ENCODE measurements at regions not wholly inside any gene's neighbourhood (a gene's known extent, or its start where the extent isn't known, plus 50 kb on each side); places are given as distances from the start of the nearest gene placed in this dataset.

GRCh38 chr10:62887642-62888041 lies 71.5 kb upstream of the EGR2 start:
- ATAC-seq (no peak), DNase-seq (ENCODE audit: low read depth, low spot score) (no peak)
- in situ Hi-C loops (cut with HindIII; ENCODE audit: low pct_unique_long_range_greater_than_20kb, low sequenced_read_pairs) (no loop called here), intact Hi-C loops (cut with micrococcal nuclease; ENCODE audit: unreplicated experiment) (no loop called here)
- CTCF ChIA-PET = no interaction called here
- no peaks in the 10 kb centered on the region for H3K36me3 ChIP-seq (ENCODE audit: control insufficient read depth, insufficient read depth, low read length)
- H3K4me1 ChIP-seq (ENCODE audit: control insufficient read depth, insufficient read depth, low read length) = no peaks in the 10 kb centered on the region
- H3K9me3 ChIP-seq (ENCODE audit: control insufficient read depth, insufficient read depth, low read depth, low read length) = no peaks in the 10 kb centered on the region
- H3K27ac ChIP-seq (ENCODE audit: low read length) = no peak overlapping the region
- no TSS peak for BruUV-seq (replicated peaks)
- H3K27me3 ChIP-seq (ENCODE audit: control insufficient read depth, insufficient read depth, low read length) = peaks cover 27% of the 10 kb centered on the region
- no peak overlapping the region for H3K4me3 ChIP-seq (ENCODE audit: low read depth in 2 of 2, low read length in 2 of 2)
- POLR2A ChIA-PET = no interaction called here
- TF ChIP-seq POLR2AphosphoS5 (IDR thresholded peaks at IDR 0.05; ENCODE audit: low read depth, low read length) = no peak
- no peak for TF ChIP-seq TCF7L2 (IDR thresholded peaks at IDR 0.05; ENCODE audit: low read depth, low read length)
- no peak for TF ChIP-seq CTCF (IDR thresholded peaks at IDR 0.05)
- no peak for TF ChIP-seq SIN3A (IDR thresholded peaks at IDR 0.05; ENCODE audit: borderline replicate concordance, insufficient read depth, low read depth, low read length)
- TF ChIP-seq, protein P1, sequence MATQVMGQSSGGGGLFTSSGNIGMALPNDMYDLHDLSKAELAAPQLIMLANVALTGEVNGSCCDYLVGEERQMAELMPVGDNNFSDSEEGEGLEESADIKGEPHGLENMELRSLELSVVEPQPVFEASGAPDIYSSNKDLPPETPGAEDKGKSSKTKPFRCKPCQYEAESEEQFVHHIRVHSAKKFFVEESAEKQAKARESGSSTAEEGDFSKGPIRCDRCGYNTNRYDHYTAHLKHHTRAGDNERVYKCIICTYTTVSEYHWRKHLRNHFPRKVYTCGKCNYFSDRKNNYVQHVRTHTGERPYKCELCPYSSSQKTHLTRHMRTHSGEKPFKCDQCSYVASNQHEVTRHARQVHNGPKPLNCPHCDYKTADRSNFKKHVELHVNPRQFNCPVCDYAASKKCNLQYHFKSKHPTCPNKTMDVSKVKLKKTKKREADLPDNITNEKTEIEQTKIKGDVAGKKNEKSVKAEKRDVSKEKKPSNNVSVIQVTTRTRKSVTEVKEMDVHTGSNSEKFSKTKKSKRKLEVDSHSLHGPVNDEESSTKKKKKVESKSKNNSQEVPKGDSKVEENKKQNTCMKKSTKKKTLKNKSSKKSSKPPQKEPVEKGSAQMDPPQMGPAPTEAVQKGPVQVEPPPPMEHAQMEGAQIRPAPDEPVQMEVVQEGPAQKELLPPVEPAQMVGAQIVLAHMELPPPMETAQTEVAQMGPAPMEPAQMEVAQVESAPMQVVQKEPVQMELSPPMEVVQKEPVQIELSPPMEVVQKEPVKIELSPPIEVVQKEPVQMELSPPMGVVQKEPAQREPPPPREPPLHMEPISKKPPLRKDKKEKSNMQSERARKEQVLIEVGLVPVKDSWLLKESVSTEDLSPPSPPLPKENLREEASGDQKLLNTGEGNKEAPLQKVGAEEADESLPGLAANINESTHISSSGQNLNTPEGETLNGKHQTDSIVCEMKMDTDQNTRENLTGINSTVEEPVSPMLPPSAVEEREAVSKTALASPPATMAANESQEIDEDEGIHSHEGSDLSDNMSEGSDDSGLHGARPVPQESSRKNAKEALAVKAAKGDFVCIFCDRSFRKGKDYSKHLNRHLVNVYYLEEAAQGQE (IDR thresholded peaks at IDR 0.05; ENCODE audit: insufficient read depth in 1 of 2, low read depth in 2 of 2, low read length in 1 of 2) = no peak

DNA sequence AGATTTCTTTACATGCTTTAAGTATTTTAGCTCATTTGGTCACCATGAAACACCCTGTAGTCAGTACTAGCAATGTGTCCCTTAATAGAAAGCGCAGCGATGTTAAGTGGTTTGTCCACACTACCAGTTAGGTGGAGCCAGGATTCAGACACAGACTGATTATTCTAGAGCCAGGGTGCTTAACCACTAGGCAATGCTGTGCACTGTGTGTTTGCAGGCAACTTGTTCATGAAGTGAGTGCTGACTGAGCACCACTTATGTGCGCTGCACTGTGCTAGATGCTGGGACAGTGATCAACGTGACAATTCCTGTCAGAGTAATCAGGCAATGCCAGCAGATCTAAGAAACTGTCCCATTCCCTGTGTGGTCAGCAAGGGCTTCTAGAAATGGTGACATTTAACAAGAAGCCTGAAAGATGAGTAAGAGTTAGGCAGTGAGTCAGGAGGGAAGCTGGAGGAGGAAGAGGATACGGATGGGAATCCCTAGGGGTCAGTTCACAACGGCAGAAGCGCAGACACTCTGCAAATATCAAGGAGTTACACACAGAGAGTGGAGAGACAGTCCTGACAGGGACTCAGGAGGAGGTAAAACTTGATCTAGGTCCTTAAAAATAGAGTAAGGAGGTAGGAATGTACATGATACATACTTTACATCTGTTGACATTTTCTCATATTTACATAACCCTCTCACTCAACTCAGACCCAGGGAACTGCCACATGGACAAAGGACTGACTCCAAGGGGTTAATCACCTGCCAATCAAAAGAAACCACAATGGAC lies 69.7 kb upstream of the EGR2 start:
- H3K9me3 ChIP-seq (ENCODE audit: control insufficient read depth, insufficient read depth, low read depth, low read length) = no peaks in the 10 kb centered on the region
- in situ Hi-C loops (cut with HindIII; ENCODE audit: low pct_unique_long_range_greater_than_20kb, low sequenced_read_pairs) (no loop called here), intact Hi-C loops (cut with micrococcal nuclease; ENCODE audit: unreplicated experiment) (no loop called here)
- peaks cover 19% of the 10 kb centered on the region for H3K27me3 ChIP-seq (ENCODE audit: control insufficient read depth, insufficient read depth, low read length)
- no peaks in the 10 kb centered on the region for H3K36me3 ChIP-seq (ENCODE audit: control insufficient read depth, insufficient read depth, low read length)
- no peak overlapping the region for H3K4me3 ChIP-seq (ENCODE audit: low read depth in 2 of 2, low read length in 2 of 2)
- ATAC-seq = no peak
- no peak for DNase-seq (ENCODE audit: low read depth, low spot score)
- H3K4me1 ChIP-seq (ENCODE audit: control insufficient read depth, insufficient read depth, low read length) = no peaks in the 10 kb centered on the region
- TF ChIP-seq POLR2AphosphoS5 (IDR thresholded peaks at IDR 0.05; ENCODE audit: low read depth, low read length) (no peak), CTCF (IDR thresholded peaks at IDR 0.05) (no peak), TCF7L2 (IDR thresholded peaks at IDR 0.05; ENCODE audit: low read depth, low read length) (no peak), SIN3A (IDR thresholded peaks at IDR 0.05; ENCODE audit: borderline replicate concordance, insufficient read depth, low read depth, low read length) (no peak)
- TF ChIP-seq, protein P1 (IDR thresholded peaks at IDR 0.05; ENCODE audit: insufficient read depth in 1 of 2, low read depth in 2 of 2, low read length in 1 of 2) = no peak
- ChIA-PET POLR2A (no interaction called here), CTCF (no interaction called here)
- no TSS peak for BruUV-seq (replicated peaks)
- no peak overlapping the region for H3K27ac ChIP-seq (ENCODE audit: low read length)
